Activated CD8-positive, alpha-beta memory T cell treated with anti-CD3 and anti-CD28 coated beads, Interleukin-2, amount 10 ng/mL, durations not matched to agents 7 days and 5 days (primary cell): ENCODE measurements at regions not wholly inside any gene's neighbourhood (a gene's known extent, or its start where the extent isn't known, plus 50 kb on each side); places are given as distances from the start of the nearest gene placed in this dataset.
"Not testable (repeated sequence)": the region's sequence is repeated elsewhere in the genome, so short reads cannot be mapped to it uniquely, and the experiment has no call there.

Experiments used
- ATAC-seq: fragments of 150-1000 bp; cut with Tn5 transposase; one replicate; pipeline ENCODE4 v1.10.0; 2021; ENCODE audit warnings: moderate library complexity
- CTCF ChIA-PET: fragments of 350-600 bp; sonication (Branson Sonifier 250); formaldehyde crosslinking; loops from one replicate; lab custom pipeline; 2021; ENCODE audit warnings: antibody characterized with exemption; lab: Charles Lee
- DNase-seq: peaks from one replicate; pipeline ENCODE4 v3.0.0-alpha.2; 2020
- H3K27ac Mint-ChIP-seq: one replicate; pipeline ENCODE4 v1.8.0; 2021; ENCODE audit warnings: mild to moderate bottlenecking, mixed read lengths
- H3K27me3 Mint-ChIP-seq: one replicate; pipeline ENCODE4 v1.8.0; 2021; ENCODE audit warnings: mixed read lengths
- H3K36me3 Mint-ChIP-seq: one replicate; pipeline ENCODE4 v1.8.0; 2021; ENCODE audit warnings: mild to moderate bottlenecking, mixed read lengths
- H3K4me1 Mint-ChIP-seq: one replicate; pipeline ENCODE4 v1.8.0; 2021; ENCODE audit warnings: mixed read lengths
- H3K4me3 Mint-ChIP-seq: one replicate; pipeline ENCODE4 v1.8.0; 2021; ENCODE audit warnings: mild to moderate bottlenecking, moderate library complexity, mixed read lengths
- H3K9me3 Mint-ChIP-seq: one replicate; pipeline ENCODE4 v1.8.0; 2022; ENCODE audit warnings: low read depth, mixed read lengths

DNA sequence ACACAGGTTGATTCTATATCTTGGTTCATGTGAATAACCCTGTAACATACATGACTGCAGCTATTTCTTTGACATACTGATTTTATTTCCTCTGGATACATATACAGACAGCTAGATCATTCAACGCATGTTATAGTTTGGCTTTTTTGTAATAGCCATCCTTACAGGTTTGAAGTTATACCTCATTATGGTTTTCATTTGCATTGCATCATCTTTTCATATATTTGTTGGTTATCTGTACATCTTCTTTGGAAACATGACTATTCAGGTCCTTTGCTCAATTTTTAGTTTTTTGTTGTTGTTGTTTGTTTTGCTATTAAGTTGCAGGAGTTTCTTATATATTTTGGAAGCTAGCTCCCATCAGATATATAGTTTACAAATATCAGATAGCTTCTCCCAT is 276.2 kb upstream of the NETO1 start:
- ATAC-seq (no peak), DNase-seq (no peak)
- H3K4me1 Mint-ChIP-seq = no peaks in the 10 kb centered on the region
- no peak overlapping the region for H3K27ac Mint-ChIP-seq
- H3K27me3 Mint-ChIP-seq = no peaks in the 10 kb centered on the region
- CTCF ChIA-PET = no interaction called here
- H3K9me3 Mint-ChIP-seq = peaks cover 6% of the 10 kb centered on the region
- no peaks in the 10 kb centered on the region for H3K36me3 Mint-ChIP-seq
- no peak overlapping the region for H3K4me3 Mint-ChIP-seq

DNA sequence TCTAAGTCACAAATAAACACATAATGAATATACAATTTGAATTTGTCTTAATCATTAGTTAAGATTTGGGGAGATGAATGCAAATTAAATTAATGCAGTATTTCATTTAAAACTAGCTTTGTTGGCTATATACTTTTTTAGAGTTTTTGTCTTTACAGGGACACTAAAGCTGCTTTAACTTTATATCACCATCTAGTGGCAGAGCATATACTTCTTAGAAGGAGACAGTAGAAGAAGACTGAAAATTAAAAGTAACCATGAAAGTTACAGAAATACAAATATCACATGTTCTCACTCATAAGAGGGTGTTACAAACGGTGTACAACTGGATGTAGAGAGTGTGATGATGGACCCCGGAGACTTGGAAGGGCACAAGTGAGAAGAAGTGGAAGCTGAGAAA is 268.3 kb upstream of the NETO1 start:
- Mint-ChIP-seq H3K36me3 (no peaks in the 10 kb centered on the region), H3K9me3 (peaks cover 6% of the 10 kb centered on the region), H3K4me1 (no peaks in the 10 kb centered on the region), H3K27me3 (no peaks in the 10 kb centered on the region), H3K4me3 (no peak overlapping the region), H3K27ac (no peak overlapping the region)
- ATAC-seq (no peak), DNase-seq (no peak)
- CTCF ChIA-PET = no interaction called here

- DNase-seq = no peak
- H3K36me3 Mint-ChIP-seq = no peaks in the 10 kb centered on the region
- CTCF ChIA-PET = no interaction called here
- H3K4me1 Mint-ChIP-seq = no peaks in the 10 kb centered on the region
- no peaks in the 10 kb centered on the region for H3K27me3 Mint-ChIP-seq
- H3K9me3 Mint-ChIP-seq = peaks cover 15% of the 10 kb centered on the region
- ATAC-seq = no peak
- H3K27ac Mint-ChIP-seq = no peak overlapping the region
- no peak overlapping the region for H3K4me3 Mint-ChIP-seq
Measured at GRCh38 chr18:73124175-73124574, 256.4 kb upstream of the NETO1 start.

DNA sequence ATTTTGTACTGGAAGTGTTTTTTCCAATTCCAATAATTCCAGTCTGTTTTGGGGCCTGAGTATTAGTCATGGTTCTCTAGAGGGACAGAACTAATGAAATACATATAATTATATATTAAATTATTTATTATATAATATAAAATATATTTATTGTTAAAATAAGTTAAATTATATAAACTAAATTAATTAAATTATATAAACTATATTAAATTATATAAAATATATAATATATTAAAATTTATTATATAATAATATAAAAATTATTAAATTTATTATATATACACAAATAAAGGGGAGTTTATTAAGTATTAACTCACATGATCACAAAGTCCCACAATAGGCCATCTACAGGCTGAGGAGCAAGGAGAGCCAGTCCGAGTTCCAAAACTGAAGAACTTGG is 253.4 kb upstream of the NETO1 start:
- Mint-ChIP-seq H3K36me3 (no peaks in the 10 kb centered on the region), H3K4me3 (no peak overlapping the region), H3K4me1 (no peaks in the 10 kb centered on the region), H3K27ac (no peak overlapping the region), H3K27me3 (no peaks in the 10 kb centered on the region), H3K9me3 (peaks cover 12% of the 10 kb centered on the region)
- CTCF ChIA-PET = no interaction called here
- DNase-seq = no peak
- no peak for ATAC-seq

- Mint-ChIP-seq H3K36me3 (no peaks in the 10 kb centered on the region), H3K9me3 (peaks cover 12% of the 10 kb centered on the region), H3K4me1 (no peaks in the 10 kb centered on the region), H3K27me3 (no peaks in the 10 kb centered on the region), H3K4me3 (no peak overlapping the region), H3K27ac (no peak overlapping the region)
- CTCF ChIA-PET = no interaction called here
- DNase-seq (no peak), ATAC-seq (no peak)
Measured at GRCh38 chr18:73120626-73121025, 252.8 kb upstream of the NETO1 start.

DNA sequence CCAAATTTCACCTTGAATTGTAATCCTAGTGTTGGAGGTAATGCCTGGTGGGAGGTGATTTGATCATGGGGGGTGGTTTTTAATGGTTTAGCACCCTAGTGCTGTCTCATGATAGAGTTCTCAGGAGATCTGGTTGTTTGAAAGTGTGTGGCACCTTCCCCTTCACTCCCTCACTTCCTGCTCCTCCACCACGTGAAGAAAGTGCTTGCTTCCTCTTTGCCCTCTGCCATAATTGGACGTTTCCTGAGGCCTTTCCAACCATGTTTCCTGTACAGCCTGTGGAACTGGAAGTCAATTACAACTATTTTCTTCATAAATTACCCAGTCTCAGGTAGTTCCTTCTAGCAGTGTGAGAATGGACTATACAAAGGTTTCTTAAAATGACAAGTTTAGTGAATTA is 251.8 kb upstream of the NETO1 start:
- no peaks in the 10 kb centered on the region for H3K27me3 Mint-ChIP-seq
- DNase-seq (no peak), ATAC-seq (no peak)
- H3K27ac Mint-ChIP-seq = no peak overlapping the region
- CTCF ChIA-PET = no interaction called here
- H3K4me3 Mint-ChIP-seq = no peak overlapping the region
- H3K36me3 Mint-ChIP-seq = no peaks in the 10 kb centered on the region
- peaks cover 9% of the 10 kb centered on the region for H3K9me3 Mint-ChIP-seq
- H3K4me1 Mint-ChIP-seq = no peaks in the 10 kb centered on the region

GRCh38 chr18:73118121-73118816 is 250.5 kb upstream of the NETO1 start:
- H3K9me3 Mint-ChIP-seq = peaks cover 11% of the 10 kb centered on the region
- no peaks in the 10 kb centered on the region for H3K27me3 Mint-ChIP-seq
- no peak overlapping the region for H3K27ac Mint-ChIP-seq
- CTCF ChIA-PET = no interaction called here
- no peaks in the 10 kb centered on the region for H3K36me3 Mint-ChIP-seq
- H3K4me3 Mint-ChIP-seq = no peak overlapping the region
- DNase-seq (no peak), ATAC-seq (no peak)
- H3K4me1 Mint-ChIP-seq = no peaks in the 10 kb centered on the region

GRCh38 chr18:73110307-73110706 is 242.5 kb upstream of the NETO1 start:
- Mint-ChIP-seq H3K4me1 (no peaks in the 10 kb centered on the region), H3K9me3 (peaks cover 8% of the 10 kb centered on the region), H3K36me3 (no peaks in the 10 kb centered on the region), H3K4me3 (no peak overlapping the region), H3K27me3 (no peaks in the 10 kb centered on the region), H3K27ac (no peak overlapping the region)
- DNase-seq (no peak), ATAC-seq (no peak)
- CTCF ChIA-PET = no interaction called here

GRCh38 chr18:73101977-73102376 is 234.2 kb upstream of the NETO1 start:
- no peak overlapping the region for H3K4me3 Mint-ChIP-seq
- H3K4me1 Mint-ChIP-seq = no peaks in the 10 kb centered on the region
- CTCF ChIA-PET = no interaction called here
- no peak for DNase-seq
- ATAC-seq = no peak
- no peaks in the 10 kb centered on the region for H3K36me3 Mint-ChIP-seq
- peaks cover 20% of the 10 kb centered on the region for H3K9me3 Mint-ChIP-seq
- no peak overlapping the region for H3K27ac Mint-ChIP-seq
- no peaks in the 10 kb centered on the region for H3K27me3 Mint-ChIP-seq

DNA sequence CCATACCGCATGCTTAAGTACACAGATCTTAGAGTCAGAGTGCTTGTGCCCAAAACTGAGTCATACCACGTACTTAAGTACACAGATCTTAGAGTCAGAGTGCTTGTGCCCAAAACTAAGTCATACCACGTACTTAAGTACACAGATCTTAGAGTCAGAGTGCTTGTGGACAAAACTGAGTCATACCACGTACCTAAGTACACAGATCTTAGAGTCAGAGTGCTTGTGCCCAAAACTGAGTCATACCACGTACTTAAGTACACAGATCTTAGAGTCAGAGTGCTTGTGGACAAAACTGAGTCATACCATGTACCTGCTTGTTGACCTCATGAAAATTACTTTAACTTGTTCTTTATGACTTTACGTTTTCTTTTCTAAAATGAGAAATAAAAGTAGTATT is 233.7 kb upstream of the NETO1 start:
- H3K27me3 Mint-ChIP-seq, H3K4me1 Mint-ChIP-seq, H3K27ac Mint-ChIP-seq, H3K36me3 Mint-ChIP-seq, ATAC-seq, DNase-seq, CTCF ChIA-PET, H3K4me3 Mint-ChIP-seq: not testable (repeated sequence)
- peaks cover 20% of the 10 kb centered on the region for H3K9me3 Mint-ChIP-seq

- CTCF ChIA-PET = no interaction called here
- peaks cover 15% of the 10 kb centered on the region for H3K9me3 Mint-ChIP-seq
Measured at GRCh38 chr18:73099759-73100158, 232.0 kb upstream of the NETO1 start.

GRCh38 chr18:73093687-73094250 is 226.0 kb upstream of the NETO1 start:
- Mint-ChIP-seq H3K27me3 (no peaks in the 10 kb centered on the region), H3K4me1 (no peaks in the 10 kb centered on the region), H3K27ac (no peak overlapping the region), H3K9me3 (peaks cover 12% of the 10 kb centered on the region), H3K4me3 (no peak overlapping the region), H3K36me3 (no peaks in the 10 kb centered on the region)
- CTCF ChIA-PET = no interaction called here
- ATAC-seq (no peak), DNase-seq (no peak)

More at GRCh38 chr18:73099759-73100158, 232.0 kb upstream of the NETO1 start:
- DNase-seq = no peak
- ATAC-seq = no peak
- Mint-ChIP-seq H3K36me3 (no peaks in the 10 kb centered on the region), H3K27me3 (no peaks in the 10 kb centered on the region), H3K4me1 (no peaks in the 10 kb centered on the region), H3K4me3 (no peak overlapping the region), H3K27ac (no peak overlapping the region)

DNA sequence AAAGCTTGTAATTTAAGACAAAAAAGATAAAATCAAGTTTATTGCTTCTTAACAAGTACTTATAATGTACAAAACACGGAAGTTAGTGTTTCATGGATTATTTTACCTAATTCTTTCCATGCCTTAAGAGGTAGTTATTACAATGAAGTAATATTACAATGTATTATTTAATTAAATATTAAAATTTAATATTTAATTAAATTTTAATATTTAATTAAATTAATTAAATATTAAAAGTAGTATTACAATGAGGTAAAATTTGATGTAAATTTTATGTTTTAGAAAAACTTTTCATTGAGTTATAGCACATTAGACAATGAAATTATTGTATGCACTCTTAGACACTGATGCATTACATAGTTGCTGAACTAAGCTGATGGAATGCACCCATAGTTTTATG is 220.7 kb upstream of the NETO1 start:
- no peak for ATAC-seq
- Mint-ChIP-seq H3K4me3 (no peak overlapping the region), H3K27me3 (no peaks in the 10 kb centered on the region), H3K27ac (no peak overlapping the region), H3K36me3 (no peaks in the 10 kb centered on the region), H3K4me1 (no peaks in the 10 kb centered on the region), H3K9me3 (peaks cover 12% of the 10 kb centered on the region)
- DNase-seq = no peak
- CTCF ChIA-PET = no interaction called here

GRCh38 chr18:73087282-73087977 is 219.6 kb upstream of the NETO1 start:
- Mint-ChIP-seq H3K4me3 (no peak overlapping the region), H3K27ac (no peak overlapping the region), H3K9me3 (peaks cover 16% of the 10 kb centered on the region), H3K36me3 (no peaks in the 10 kb centered on the region), H3K4me1 (no peaks in the 10 kb centered on the region), H3K27me3 (no peaks in the 10 kb centered on the region)
- no peak for DNase-seq
- CTCF ChIA-PET = no interaction called here
- ATAC-seq = no peak
